Nephron (organoid): ENCODE measurements at regions not wholly inside any gene's neighbourhood (a gene's known extent, or its start where the extent isn't known, plus 50 kb on each side); places are given as distances from the start of the nearest gene placed in this dataset.

Experiments used
- H3K27ac Mint-ChIP-seq, 3 experiments: 2 replicates each; pipeline ENCODE4 v1.8.0; 2020; ENCODE audit warnings: mixed read lengths in 3 of 3, mild to moderate bottlenecking in 2 of 3, moderate library complexity in 1 of 3
- H3K27me3 Mint-ChIP-seq: 2 replicates; pipeline ENCODE4 v1.8.0; 2021; ENCODE audit warnings: low read depth, mild to moderate bottlenecking, moderate library complexity, mixed read lengths
- H3K36me3 Mint-ChIP-seq: 2 replicates; pipeline ENCODE4 v1.8.0; 2020; ENCODE audit warnings: low read depth, mixed read lengths
- H3K4me1 Mint-ChIP-seq: 2 replicates; pipeline ENCODE4 v1.8.0; 2020; ENCODE audit warnings: mixed read lengths
- H3K4me3 Mint-ChIP-seq, 3 experiments: 2 replicates each; pipeline ENCODE4 v1.8.0; 2020; ENCODE audit warnings: mild to moderate bottlenecking in 3 of 3, mixed read lengths in 3 of 3, moderate library complexity in 2 of 3
- H3K9me3 Mint-ChIP-seq: 2 replicates; pipeline ENCODE4 v1.8.0; 2020; ENCODE audit warnings: mixed read lengths
- CTCF ChIP-seq, 3 experiments: fragments of 200-600 bp; sonication (generic); IDR thresholded peaks; one replicate each; pipeline ENCODE4 v1.5.0; 2021; ENCODE audit warnings: antibody characterized with exemption in 3 of 3; ENCODE audit not compliant: unreplicated experiment in 3 of 3

- peaks cover 25% of the 10 kb centered on the region for H3K9me3 Mint-ChIP-seq
- H3K4me1 Mint-ChIP-seq = no peaks in the 10 kb centered on the region
- no peak for TF ChIP-seq CTCF (IDR thresholded peaks at IDR 0.05; ENCODE audit: unreplicated experiment in 3 of 3)
- peaks cover under 1% of the 10 kb centered on the region for H3K36me3 Mint-ChIP-seq
- H3K27ac Mint-ChIP-seq = no peak overlapping the region
- no peaks in the 10 kb centered on the region for H3K27me3 Mint-ChIP-seq
- no peak overlapping the region for H3K4me3 Mint-ChIP-seq
These were observed 170.0 kb downstream of the RELL1 start for GRCh38 chr4:37516057-37516775.

GRCh38 chr4:37510626-37511025, 175.6 kb downstream of the RELL1 start:
- TF ChIP-seq CTCF (IDR thresholded peaks at IDR 0.05; ENCODE audit: unreplicated experiment in 3 of 3) = no peak
- Mint-ChIP-seq H3K27ac (no peak overlapping the region), H3K27me3 (no peaks in the 10 kb centered on the region), H3K4me1 (no peaks in the 10 kb centered on the region), H3K4me3 (no peak overlapping the region), H3K9me3 (peaks cover 21% of the 10 kb centered on the region), H3K36me3 (peaks cover 15% of the 10 kb centered on the region)

DNA sequence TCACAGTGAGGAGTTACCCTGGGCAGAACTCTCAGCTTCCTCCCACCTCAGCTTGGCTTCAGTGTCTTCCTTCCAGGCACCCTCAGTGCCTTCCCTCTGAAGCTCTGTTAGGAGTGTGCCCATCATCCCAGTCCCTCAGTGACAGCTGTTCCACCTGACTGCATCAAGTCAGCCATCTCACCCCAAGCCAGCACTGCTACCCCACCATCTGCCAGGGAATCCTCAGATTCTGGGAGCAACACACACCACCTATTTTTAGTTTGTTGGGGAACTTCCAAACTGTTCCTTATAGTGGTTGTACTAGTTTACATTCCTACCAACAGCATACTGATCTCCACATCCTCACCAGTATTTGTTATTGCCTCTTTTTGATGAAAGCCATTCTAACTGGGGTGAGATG, 182.9 kb downstream of the RELL1 start:
- no peak overlapping the region for H3K4me3 Mint-ChIP-seq
- H3K4me1 Mint-ChIP-seq = no peaks in the 10 kb centered on the region
- no peaks in the 10 kb centered on the region for H3K36me3 Mint-ChIP-seq
- H3K27ac Mint-ChIP-seq = no peak overlapping the region
- no peaks in the 10 kb centered on the region for H3K27me3 Mint-ChIP-seq
- peaks cover 42% of the 10 kb centered on the region for H3K9me3 Mint-ChIP-seq
- TF ChIP-seq CTCF (IDR thresholded peaks at IDR 0.05; ENCODE audit: unreplicated experiment in 3 of 3) = no peak

GRCh38 chr4:37502070-37502469, 184.1 kb downstream of the RELL1 start:
- Mint-ChIP-seq H3K27me3 (no peaks in the 10 kb centered on the region), H3K4me3 (no peak overlapping the region), H3K27ac (no peak overlapping the region)

More at GRCh38 chr4:37502070-37502469, 184.1 kb downstream of the RELL1 start:
- Mint-ChIP-seq H3K9me3 (peaks cover 51% of the 10 kb centered on the region), H3K36me3 (no peaks in the 10 kb centered on the region), H3K4me1 (no peaks in the 10 kb centered on the region)
- no peak for TF ChIP-seq CTCF (IDR thresholded peaks at IDR 0.05; ENCODE audit: unreplicated experiment in 3 of 3)
